Limb (tissue), 2 donors: ENCODE measurements at regions not wholly inside any gene's neighbourhood (a gene's known extent, or its start where the extent isn't known, plus 50 kb on each side); places are given as distances from the start of the nearest gene placed in this dataset.
A peak's percentile ranks its signal among the peaks of the same experiment; 100 is the strongest.
"Not testable (repeated sequence)": the region's sequence is repeated elsewhere in the genome, so short reads cannot be mapped to it uniquely, and the experiment has no call there.

Experiments used
- DNase-seq, 2 donors: peaks; one replicate each; pipeline ENCODE4 v3.0.0-alpha.2; 2016; ENCODE audit errors: extremely low spot score in 2 of 2

DNA sequence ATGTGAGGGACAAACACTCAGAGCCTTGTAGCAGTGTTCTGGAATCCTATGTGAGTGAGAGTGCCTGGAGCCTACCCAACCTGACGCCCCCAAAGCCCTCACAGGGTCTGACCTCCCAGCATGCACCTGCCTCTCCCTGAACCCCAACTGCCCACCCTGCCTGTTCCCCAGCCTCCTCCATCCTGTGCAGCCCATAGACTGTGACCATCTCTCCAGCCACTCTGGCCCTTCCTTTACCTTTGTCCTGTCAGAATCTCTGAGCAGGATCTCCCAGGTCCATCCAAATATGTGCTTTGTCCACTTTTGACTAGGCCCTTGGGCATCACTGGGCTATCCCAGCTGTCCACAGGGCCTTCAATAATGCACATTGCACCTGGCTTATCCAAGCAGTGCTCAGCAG lies 1159.8 kb upstream of the TPTE start:
- DNase-seq = not testable (repeated sequence)

DNA sequence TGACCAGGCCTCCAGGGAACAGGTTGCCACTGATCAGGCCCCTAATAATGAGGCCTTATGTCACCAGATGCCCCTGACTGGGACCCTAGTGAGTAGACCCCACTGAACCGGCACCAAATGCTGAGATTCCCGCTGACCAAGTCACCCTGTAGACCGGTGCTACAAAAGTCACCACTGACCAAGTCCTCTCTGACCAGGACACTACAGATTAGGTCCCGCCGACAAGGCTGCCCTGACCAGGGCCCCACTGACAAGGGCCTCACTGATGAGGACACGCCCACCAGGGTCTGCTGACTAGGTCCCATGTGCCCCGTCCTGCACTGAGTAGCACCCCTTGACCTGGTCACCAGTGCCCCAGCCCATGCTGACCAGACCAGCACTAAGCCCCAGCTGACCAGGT lies 1159.1 kb upstream of the TPTE start:
- peak in 1 of 2 donors; percentile 0 for DNase-seq

DNA sequence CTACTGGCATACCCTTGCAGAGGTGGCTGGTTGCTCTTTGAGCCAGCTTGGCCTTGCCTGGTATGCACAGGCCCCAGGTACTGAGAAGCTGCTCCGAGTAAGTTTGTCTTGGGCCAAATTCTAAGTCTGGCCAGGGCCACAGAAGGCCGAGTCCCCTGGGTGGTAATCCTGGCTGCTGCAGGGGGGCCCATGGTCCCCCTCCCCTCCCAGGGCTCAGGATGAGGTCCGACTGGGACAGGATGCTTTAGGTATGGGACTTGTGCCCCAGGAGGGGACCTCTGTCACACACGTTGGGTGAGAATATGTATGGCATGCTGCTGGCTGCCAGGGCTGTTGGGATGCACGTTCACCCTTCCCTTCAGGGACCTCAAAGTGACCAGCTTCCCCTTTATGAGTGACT lies 1155.6 kb upstream of the TPTE start:
- not testable (repeated sequence) for DNase-seq

DNA sequence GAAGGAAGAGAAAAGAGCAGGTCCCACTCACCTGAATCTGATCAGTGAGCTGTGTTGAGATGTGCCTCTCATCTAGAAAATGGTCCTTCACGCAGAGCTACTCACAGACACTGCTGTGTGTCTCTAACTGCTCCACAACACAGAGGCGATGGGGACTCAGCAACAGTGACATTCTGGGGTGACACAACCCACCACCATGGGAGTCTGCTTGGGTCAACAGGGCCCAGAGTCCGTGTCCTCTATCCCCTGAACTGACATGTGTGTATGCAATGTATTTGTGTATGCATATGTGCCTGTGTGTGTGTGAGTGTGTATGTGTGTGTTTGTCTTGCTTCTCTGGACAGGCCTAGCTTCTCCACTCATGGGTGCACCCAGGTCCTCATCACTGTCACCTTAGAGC lies 1154.8 kb upstream of the TPTE start:
- DNase-seq = not testable (repeated sequence)
